IMR-90 (cell line): ENCODE measurements at regions not wholly inside any gene's neighbourhood (a gene's known extent, or its start where the extent isn't known, plus 50 kb on each side); places are given as distances from the start of the nearest gene placed in this dataset.

ENCODE experiments used
- ATAC-seq: fragments of 200-7000 bp; cut with Tn5 transposase; 2 replicates; pipeline ENCODE4 v1.9.1; 2020; ENCODE audit warnings: low read depth, mild to moderate bottlenecking, moderate library complexity
- BruUV-seq: library from RNA; stranded (reverse); fragments of 400-500 nt; replicated peaks from 2 replicates; lab custom pipeline; 2021; lab: Mats Ljungman, UMichigan
- CTCF ChIA-PET: fragments of 300-600 bp; formaldehyde crosslinking; extraction: SDS; loops from one replicate; lab custom pipeline; 2021; ENCODE audit warnings: antibody characterized with exemption; lab: Yijun Ruan, JAX
- POLR2A ChIA-PET: fragments of 300-600 bp; sonication (Branson Sonifier 250); formaldehyde crosslinking; loops from one replicate; lab custom pipeline; 2022; ENCODE audit warnings: antibody characterized with exemption; ENCODE audit not compliant: unreplicated experiment; lab: Charles Lee
- DNase-seq: peaks from one replicate; pipeline ENCODE4 v3.0.0; 2013
- H2AFZ ChIP-seq: replicated peaks from 2 replicates; pipeline ENCODE3; 2013; ENCODE audit warnings: low read length, mild to moderate bottlenecking; ENCODE audit not compliant: poor library complexity
- H2AK5ac ChIP-seq: 2 replicates; pipeline ENCODE4 v1.6.1; 2013; ENCODE audit warnings: low read depth, low read length, inconsistent platforms
- H2AK9ac ChIP-seq: replicated peaks from 2 replicates; pipeline ENCODE3; 2013; ENCODE audit warnings: mild to moderate bottlenecking, low read depth, low read length, moderate library complexity; ENCODE audit not compliant: poor library complexity
- H2BK120ac ChIP-seq: 2 replicates; pipeline ENCODE4 v1.6.1; 2013; ENCODE audit warnings: low read depth, low read length, inconsistent platforms
- H2BK15ac ChIP-seq: 3 replicates; pipeline ENCODE4 v1.6.1; 2013; ENCODE audit warnings: low read depth, low read length, inconsistent platforms
- H2BK20ac ChIP-seq: 2 replicates; pipeline ENCODE4 v1.6.1; 2013; ENCODE audit warnings: low read depth, mild to moderate bottlenecking, inconsistent platforms, low read length, moderate library complexity
- H2BK5ac ChIP-seq: 2 replicates; pipeline ENCODE4 v1.6.1; 2013; ENCODE audit warnings: mild to moderate bottlenecking, low read depth, low read length, inconsistent platforms; ENCODE audit not compliant: poor library complexity, severe bottlenecking
- H3K14ac ChIP-seq: replicated peaks from 2 replicates; pipeline ENCODE4 v1.6.1; 2013; ENCODE audit warnings: low read depth, low read length, inconsistent platforms
- H3K18ac ChIP-seq: 2 replicates; pipeline ENCODE4 v1.6.1; 2013; ENCODE audit warnings: low read depth, low read length, control low read depth
- H3K23ac ChIP-seq: 2 replicates; pipeline ENCODE4 v1.6.1; 2013; ENCODE audit warnings: low read depth, low read length, inconsistent platforms
- H3K27ac ChIP-seq: 2 replicates; pipeline ENCODE4 v1.5.1; 2013; ENCODE audit warnings: mild to moderate bottlenecking, control low read depth, low read length; ENCODE audit not compliant: insufficient read depth
- H3K27me3 ChIP-seq: 2 replicates; pipeline ENCODE4 v1.6.1; 2013; ENCODE audit warnings: low read length; ENCODE audit not compliant: control insufficient read depth, insufficient read depth
- H3K36me3 ChIP-seq: 2 replicates; pipeline ENCODE4 v1.6.1; 2013; ENCODE audit warnings: low read length, mixed read lengths; ENCODE audit not compliant: control insufficient read depth, insufficient read depth
- H3K4ac ChIP-seq: 2 replicates; pipeline ENCODE4 v1.6.1; 2013; ENCODE audit warnings: low read depth, low read length, inconsistent platforms
- H3K4me1 ChIP-seq: 2 replicates; pipeline ENCODE4 v1.6.1; 2013; ENCODE audit warnings: low read length, mixed read lengths; ENCODE audit not compliant: control insufficient read depth, insufficient read depth
- H3K4me2 ChIP-seq: 2 replicates; pipeline ENCODE4 v1.6.1; 2013; ENCODE audit warnings: low read depth, mild to moderate bottlenecking, control low read depth, low read length, moderate library complexity
- H3K4me3 ChIP-seq: 2 replicates; pipeline ENCODE4 v1.5.1; 2013; ENCODE audit warnings: low read depth, mild to moderate bottlenecking, control low read depth, low read length, moderate library complexity; ENCODE audit not compliant: insufficient read depth
- H3K56ac ChIP-seq: 2 replicates; pipeline ENCODE4 v1.6.1; 2013; ENCODE audit warnings: low read length, inconsistent platforms; ENCODE audit not compliant: insufficient read depth; ENCODE audit errors: extremely low read depth
- H3K79me1 ChIP-seq, 2 experiments: 2 replicates each; pipeline ENCODE4 v1.6.1; 2013; ENCODE audit warnings: low read length in 2 of 2, inconsistent platforms in 1 of 2, low read depth in 1 of 2
- H3K9ac ChIP-seq: 2 replicates; pipeline ENCODE4 v1.6.1; 2013; ENCODE audit warnings: low read depth, low read length, control low read depth
- H3K9me1 ChIP-seq: 2 replicates; pipeline ENCODE4 v1.6.1; 2013; ENCODE audit warnings: low read length, inconsistent platforms; ENCODE audit not compliant: insufficient read depth
- H3K9me3 ChIP-seq: 2 replicates; pipeline ENCODE4 v1.6.1; 2013; ENCODE audit warnings: low read length; ENCODE audit not compliant: control insufficient read depth, insufficient read depth
- H4K20me1 ChIP-seq: 2 replicates; pipeline ENCODE4 v1.6.1; 2013; ENCODE audit warnings: low read length, inconsistent platforms; ENCODE audit not compliant: insufficient read depth
- H4K5ac ChIP-seq: 2 replicates; pipeline ENCODE4 v1.6.1; 2013; ENCODE audit warnings: mild to moderate bottlenecking, low read depth, low read length, control low read depth
- H4K8ac ChIP-seq, 2 experiments: 2 replicates each; pipeline ENCODE4 v1.6.1; 2013; ENCODE audit warnings: low read depth in 2 of 2, low read length in 2 of 2, control low read depth in 1 of 2, inconsistent platforms in 1 of 2
- H4K91ac ChIP-seq: 2 replicates; pipeline ENCODE4 v1.6.1; 2013; ENCODE audit warnings: low read depth, low read length, inconsistent platforms; ENCODE audit not compliant: insufficient read depth
- NFE2L2 ChIP-seq: fragments of 150-350 bp; IDR thresholded peaks from 2 replicates; pipeline ENCODE4 v1.6.1; 2016; ENCODE audit warnings: low read depth, mild to moderate bottlenecking, low read length
- POLR2A ChIP-seq: IDR thresholded peaks from 2 replicates; pipeline ENCODE4 v1.6.1; 2012; ENCODE audit warnings: mild to moderate bottlenecking, low read depth, low read length
- SMC3 ChIP-seq: fragments of 150-350 bp; IDR thresholded peaks from 2 replicates; pipeline ENCODE4 v1.6.1; 2016; ENCODE audit warnings: low read depth, mild to moderate bottlenecking, antibody characterized with exemption, low read length, moderate library complexity
- WGBS, 2 experiments: methylation state at CpG; one replicate each; pipeline versions ENCODE4 v1.1.5 to v1.1.7; 2013; ENCODE audit warnings: missing lambda C conversion rate in 2 of 2; ENCODE audit not compliant: insufficient read length in 1 of 2; ENCODE audit errors: extremely low coverage in 2 of 2; 5-methylcytosine and 5-hydroxymethylcytosine counted together
- dilution Hi-C: fragments of 300-500 bp; cut with HindIII; formaldehyde crosslinking; loops from one replicate; pipeline ENCODE4 v1.14.3; 2018; ENCODE audit warnings: low sequenced_read_pairs; ENCODE audit not compliant: unreplicated experiment
- in situ Hi-C: fragments of 300-500 bp; cut with MboI; formaldehyde crosslinking; loops from 3 replicates; pipeline ENCODE4 v1.14.3; 2019; ENCODE audit warnings: low sequenced_read_pairs, inconsistent platforms, mixed read lengths
- intact Hi-C: fragments of 100-400 bp; cut with micrococcal nuclease; formaldehyde crosslinking; loops from 2 replicates; pipeline ENCODE4 v1.10.0; 2022

- TF ChIP-seq NFE2L2, result no peak
- TF ChIP-seq SMC3, result no peak
- no peak for TF ChIP-seq POLR2A
- no peak overlapping the region for H4K8ac ChIP-seq
- H3K56ac ChIP-seq, result no peak overlapping the region
- H3K4ac ChIP-seq, result no peak overlapping the region
- dilution Hi-C loops, result no loop called here
- no TSS peak for BruUV-seq
- H2AK9ac ChIP-seq, result no peak overlapping the region
- no peak overlapping the region for H2AFZ ChIP-seq
- ATAC-seq, result no peak
- no peak overlapping the region for H3K4me3 ChIP-seq
- H2BK20ac ChIP-seq, result no peak overlapping the region
- peaks cover 21% of the 10 kb centered on the region for H3K27me3 ChIP-seq
- H3K27ac ChIP-seq, result no peak overlapping the region
- no peaks in the 10 kb centered on the region for H3K9me1 ChIP-seq
- no peak overlapping the region for H3K4me2 ChIP-seq
- no peak overlapping the region for H3K18ac ChIP-seq
- H3K9me3 ChIP-seq, result no peaks in the 10 kb centered on the region
- H2BK5ac ChIP-seq, result no peak overlapping the region
- CTCF ChIA-PET, result no interaction called here
- no peak overlapping the region for H2AK5ac ChIP-seq
- H4K91ac ChIP-seq, result no peak overlapping the region
- POLR2A ChIA-PET, result no interaction called here
- no peak overlapping the region for H3K23ac ChIP-seq
- intact Hi-C loops, result no loop called here
- no peaks in the 10 kb centered on the region for H3K36me3 ChIP-seq
- H3K4me1 ChIP-seq, result no peaks in the 10 kb centered on the region
- no peak overlapping the region for H3K9ac ChIP-seq
- H3K14ac ChIP-seq, result no peak overlapping the region
- H2BK120ac ChIP-seq, result no peak overlapping the region
- WGBS, 2 experiments, result 40% methylated on average over 1 of the region's 2 CpGs; no CpG with 5 or more reads in 1 of the 2 experiments
- H3K79me1 ChIP-seq, result no peaks in the 10 kb centered on the region
- no peaks in the 10 kb centered on the region for H4K20me1 ChIP-seq
- in situ Hi-C loops, result no loop called here
- no peak overlapping the region for H2BK15ac ChIP-seq
- no peak for DNase-seq
- H4K5ac ChIP-seq, result no peak overlapping the region
Observed at GRCh38 chr2:19527771-19528170, 169.3 kb upstream of the OSR1 start.
